ENCODE measurements at regions not wholly inside any gene's neighbourhood (a gene's known extent, or its start where the extent isn't known, plus 50 kb on each side); places are given as distances from the start of the nearest gene placed in this dataset.

GRCh38 chr1:87273291-87273690 lies 55.4 kb upstream of the LMO4 start:
- no peak for DNase-seq (ENCODE audit: low read depth, low spot score)

DNA sequence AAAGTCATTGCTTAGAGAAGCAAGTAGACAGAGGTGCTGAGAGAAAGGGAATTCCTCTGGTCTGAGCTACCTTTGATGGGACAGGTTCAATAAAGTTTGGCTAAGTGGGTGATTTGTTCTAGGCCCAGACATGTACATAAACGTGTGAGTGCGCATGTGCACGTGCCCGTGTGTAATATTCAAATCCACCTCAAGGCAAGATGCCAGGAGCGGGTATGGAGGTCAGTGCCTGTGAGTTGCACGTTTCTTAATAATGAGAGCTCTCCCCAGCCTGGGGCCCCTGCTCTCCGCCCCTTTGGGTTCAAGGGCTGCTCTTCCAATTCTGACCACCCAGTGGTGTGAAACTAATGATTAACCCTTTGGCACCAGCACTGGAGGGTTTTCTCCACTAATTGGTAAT lies 53.8 kb upstream of the LMO4 start:
- no peak for DNase-seq (ENCODE audit: low read depth, low spot score)

DNA sequence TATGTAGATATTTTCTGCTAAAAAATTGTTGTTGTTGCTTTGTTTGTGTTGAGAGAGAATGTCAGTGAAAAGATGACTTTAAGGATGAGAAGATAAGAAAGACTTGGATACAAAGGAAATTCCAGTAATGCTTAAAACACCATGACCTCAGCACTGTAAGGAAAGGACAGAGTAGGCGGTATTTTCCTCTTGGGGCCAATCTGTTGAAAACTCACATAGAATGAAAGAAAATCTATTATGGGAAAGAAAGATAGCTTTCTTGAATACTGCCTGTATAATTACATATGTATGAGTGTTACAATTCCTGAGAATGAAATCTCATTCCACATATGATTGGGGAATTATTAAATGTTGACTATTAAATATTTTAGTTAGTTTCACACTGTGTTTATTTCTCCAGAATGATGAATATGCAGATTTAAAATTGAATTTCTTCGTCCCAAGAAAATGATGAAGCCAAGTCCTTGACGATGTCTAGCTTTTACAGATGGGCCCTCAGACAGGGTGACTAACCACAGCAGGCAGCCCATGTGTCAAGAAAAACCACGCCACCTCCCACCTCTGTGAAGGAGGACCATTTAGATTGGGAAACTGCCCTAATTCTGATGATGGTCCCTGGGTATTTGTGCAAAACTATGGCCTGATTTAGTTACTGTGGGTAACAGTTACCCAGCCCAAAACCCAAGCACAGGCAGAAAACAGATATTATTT lies 49.7 kb upstream of the LMO4 start:
- DNase-seq (ENCODE audit: low read depth, low spot score): no peak

Measured in iPS DF 19.7 (cell line).